ENCODE measurements at regions not wholly inside any gene's neighbourhood (a gene's known extent, or its start where the extent isn't known, plus 50 kb on each side); places are given as distances from the start of the nearest gene placed in this dataset.

DNA sequence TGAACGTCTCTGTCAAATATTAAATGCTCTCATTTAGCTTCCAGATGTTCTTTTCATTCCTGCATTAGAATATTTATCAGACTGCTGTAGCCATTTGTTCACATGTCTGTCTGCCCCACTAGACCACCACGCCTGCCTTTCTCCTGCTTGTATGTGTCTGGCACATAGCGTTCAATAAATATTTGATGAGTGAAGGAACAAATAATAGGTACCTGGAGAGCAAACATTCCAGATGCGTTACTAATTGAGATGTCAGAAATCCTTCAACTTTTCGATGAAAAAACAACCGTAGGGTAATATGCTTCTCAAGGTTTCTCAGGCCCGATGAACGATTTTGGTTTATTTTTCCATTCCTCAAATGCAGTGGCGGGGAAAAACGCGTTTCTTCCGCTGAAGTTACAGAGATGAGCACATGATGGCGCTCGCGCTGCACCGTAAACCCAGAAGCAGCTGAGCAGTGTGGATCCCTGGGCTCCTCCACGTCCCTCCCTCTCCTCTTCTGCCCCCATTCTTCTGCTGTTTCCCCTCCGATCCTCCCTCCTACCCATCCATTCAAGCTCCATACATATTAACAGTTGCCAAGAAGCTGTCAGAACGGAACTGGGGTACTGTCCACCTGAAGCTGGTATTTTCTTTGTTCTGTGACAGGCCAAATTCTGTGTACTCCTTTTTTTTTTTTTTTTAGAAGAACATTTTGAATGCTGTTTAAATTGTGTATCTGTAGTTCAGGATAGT, 245.4 kb downstream of the MPDZ start:
- TF ChIP-seq, protein P1, sequence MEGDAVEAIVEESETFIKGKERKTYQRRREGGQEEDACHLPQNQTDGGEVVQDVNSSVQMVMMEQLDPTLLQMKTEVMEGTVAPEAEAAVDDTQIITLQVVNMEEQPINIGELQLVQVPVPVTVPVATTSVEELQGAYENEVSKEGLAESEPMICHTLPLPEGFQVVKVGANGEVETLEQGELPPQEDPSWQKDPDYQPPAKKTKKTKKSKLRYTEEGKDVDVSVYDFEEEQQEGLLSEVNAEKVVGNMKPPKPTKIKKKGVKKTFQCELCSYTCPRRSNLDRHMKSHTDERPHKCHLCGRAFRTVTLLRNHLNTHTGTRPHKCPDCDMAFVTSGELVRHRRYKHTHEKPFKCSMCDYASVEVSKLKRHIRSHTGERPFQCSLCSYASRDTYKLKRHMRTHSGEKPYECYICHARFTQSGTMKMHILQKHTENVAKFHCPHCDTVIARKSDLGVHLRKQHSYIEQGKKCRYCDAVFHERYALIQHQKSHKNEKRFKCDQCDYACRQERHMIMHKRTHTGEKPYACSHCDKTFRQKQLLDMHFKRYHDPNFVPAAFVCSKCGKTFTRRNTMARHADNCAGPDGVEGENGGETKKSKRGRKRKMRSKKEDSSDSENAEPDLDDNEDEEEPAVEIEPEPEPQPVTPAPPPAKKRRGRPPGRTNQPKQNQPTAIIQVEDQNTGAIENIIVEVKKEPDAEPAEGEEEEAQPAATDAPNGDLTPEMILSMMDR (IDR thresholded peaks at IDR 0.05): peak; percentile 77
- TF ChIP-seq EZH2 (IDR thresholded peaks at IDR 0.05) (no peak), EZH2phosphoT487 (IDR thresholded peaks at IDR 0.05) (no peak)
